ENCODE measurements at regions not wholly inside any gene's neighbourhood (a gene's known extent, or its start where the extent isn't known, plus 50 kb on each side); places are given as distances from the start of the nearest gene placed in this dataset.
"Not testable (repeated sequence)": the region's sequence is repeated elsewhere in the genome, so short reads cannot be mapped to it uniquely, and the experiment has no call there.

GRCh38 chr21:20463362-20463761, 534.8 kb upstream of the NCAM2 start:
- no peak for TF ChIP-seq CTCF (IDR thresholded peaks at IDR 0.05)
- H3K36me3 ChIP-seq: no peaks in the 10 kb centered on the region
- no peak overlapping the region for H3K27ac ChIP-seq
- DNase-seq (ENCODE audit: low spot score): no peak
- H3K27me3 ChIP-seq: no peaks in the 10 kb centered on the region
- H3K9me3 ChIP-seq: no peaks in the 10 kb centered on the region
- H3K4me3 ChIP-seq: no peak overlapping the region
- H3K4me1 ChIP-seq: no peaks in the 10 kb centered on the region

GRCh38 chr21:20469361-20469760, 528.8 kb upstream of the NCAM2 start:
- no peak for TF ChIP-seq CTCF (IDR thresholded peaks at IDR 0.05)
- no peak for DNase-seq (ENCODE audit: low spot score)

GRCh38 chr21:20486303-20486702, 511.9 kb upstream of the NCAM2 start:
- Histone ChIP-seq H3K9me3 (no peaks in the 10 kb centered on the region), H3K27ac (no peak overlapping the region), H3K36me3 (no peaks in the 10 kb centered on the region), H3K4me3 (no peak overlapping the region), H3K4me1 (no peaks in the 10 kb centered on the region), H3K27me3 (no peaks in the 10 kb centered on the region)
- no peak for DNase-seq (ENCODE audit: low spot score)
- TF ChIP-seq CTCF (IDR thresholded peaks at IDR 0.05): no peak

More at GRCh38 chr21:20469361-20469760, 528.8 kb upstream of the NCAM2 start:
- H3K4me3 ChIP-seq: no peak overlapping the region
- no peaks in the 10 kb centered on the region for H3K27me3 ChIP-seq
- H3K9me3 ChIP-seq: no peaks in the 10 kb centered on the region
- no peaks in the 10 kb centered on the region for H3K36me3 ChIP-seq
- H3K27ac ChIP-seq: no peak overlapping the region
- H3K4me1 ChIP-seq: no peaks in the 10 kb centered on the region

GRCh38 chr21:20502915-20503314, 495.3 kb upstream of the NCAM2 start:
- H3K4me1 ChIP-seq; H3K4me3 ChIP-seq; H3K36me3 ChIP-seq; DNase-seq (ENCODE audit: low spot score); H3K27me3 ChIP-seq; H3K27ac ChIP-seq: not testable (repeated sequence)
- H3K9me3 ChIP-seq: peaks cover 0 to 16% of the 10 kb centered on the region in 2 donors

GRCh38 chr21:20507783-20508182, 490.4 kb upstream of the NCAM2 start:
- Histone ChIP-seq H3K36me3 (no peaks in the 10 kb centered on the region), H3K27me3 (no peaks in the 10 kb centered on the region), H3K4me3 (no peak overlapping the region), H3K27ac (no peak overlapping the region), H3K9me3 (peaks cover 0 to 6% of the 10 kb centered on the region in 2 donors), H3K4me1 (no peaks in the 10 kb centered on the region)
- DNase-seq (ENCODE audit: low spot score): no peak
- no peak for TF ChIP-seq CTCF (IDR thresholded peaks at IDR 0.05)

- no peaks in the 10 kb centered on the region for H3K27me3 ChIP-seq
- no peak for TF ChIP-seq CTCF (IDR thresholded peaks at IDR 0.05)
- H3K4me1 ChIP-seq: no peaks in the 10 kb centered on the region
- H3K27ac ChIP-seq: no peak overlapping the region
- H3K36me3 ChIP-seq: no peaks in the 10 kb centered on the region
- no peak for DNase-seq (ENCODE audit: low spot score)
- no peak overlapping the region for H3K4me3 ChIP-seq
- no peaks in the 10 kb centered on the region for H3K9me3 ChIP-seq
These were observed 486.9 kb upstream of the NCAM2 start for GRCh38 chr21:20511216-20511880.

All from right atrium auricular region (tissue), 2 donors.